ENCODE measurements at regions not wholly inside any gene's neighbourhood (a gene's known extent, or its start where the extent isn't known, plus 50 kb on each side); places are given as distances from the start of the nearest gene placed in this dataset.
"Not testable (repeated sequence)": the region's sequence is repeated elsewhere in the genome, so short reads cannot be mapped to it uniquely, and the experiment has no call there.

- Mint-ChIP-seq H3K27ac (ENCODE audit: unreplicated experiment) (no peak overlapping the region), H3K36me3 (ENCODE audit: low read depth) (no peaks in the 10 kb centered on the region), H3K9me3 (no peaks in the 10 kb centered on the region), H3K4me3 (no peak overlapping the region), H3K4me1 (peaks cover 24% of the 10 kb centered on the region), H3K27me3 (ENCODE audit: low read depth) (peaks cover 13% of the 10 kb centered on the region)
- TF ChIP-seq CTCF (conservative IDR thresholded peaks at IDR 0.05), result no peak
- DNase-seq (ENCODE audit: low read depth, low spot score), result no peak
Measured at GRCh38 chr13:26853323-26853722, 92.7 kb upstream of the GPR12 start.

DNA sequence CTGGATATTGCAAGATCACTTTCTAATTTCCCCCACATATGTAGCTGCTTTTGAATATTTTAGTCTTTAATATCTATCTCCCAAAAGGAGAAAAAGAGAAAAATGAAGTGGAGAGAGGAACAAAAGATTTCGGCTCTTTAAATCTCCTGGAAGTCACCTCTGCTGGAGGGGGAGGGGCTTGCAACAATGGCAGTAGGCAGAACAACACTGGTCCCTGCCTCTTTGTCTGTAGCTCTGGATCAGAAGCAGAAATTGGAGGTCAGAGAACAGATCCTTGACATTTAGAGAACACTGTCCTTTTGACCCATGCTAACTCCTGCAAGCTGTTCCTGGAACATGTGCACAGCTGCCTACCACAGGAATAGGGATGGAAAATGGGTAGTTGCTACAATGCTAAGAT is 86.7 kb upstream of the GPR12 start:
- Mint-ChIP-seq H3K27ac (ENCODE audit: unreplicated experiment) (peak overlapping the region; percentile 29), H3K27me3 (ENCODE audit: low read depth) (peaks cover 10% of the 10 kb centered on the region), H3K4me3 (no peak overlapping the region), H3K4me1 (peaks cover 9% of the 10 kb centered on the region), H3K36me3 (ENCODE audit: low read depth) (no peaks in the 10 kb centered on the region), H3K9me3 (no peaks in the 10 kb centered on the region)
- TF ChIP-seq CTCF (conservative IDR thresholded peaks at IDR 0.05), result no peak
- no peak for DNase-seq (ENCODE audit: low read depth, low spot score)

DNA sequence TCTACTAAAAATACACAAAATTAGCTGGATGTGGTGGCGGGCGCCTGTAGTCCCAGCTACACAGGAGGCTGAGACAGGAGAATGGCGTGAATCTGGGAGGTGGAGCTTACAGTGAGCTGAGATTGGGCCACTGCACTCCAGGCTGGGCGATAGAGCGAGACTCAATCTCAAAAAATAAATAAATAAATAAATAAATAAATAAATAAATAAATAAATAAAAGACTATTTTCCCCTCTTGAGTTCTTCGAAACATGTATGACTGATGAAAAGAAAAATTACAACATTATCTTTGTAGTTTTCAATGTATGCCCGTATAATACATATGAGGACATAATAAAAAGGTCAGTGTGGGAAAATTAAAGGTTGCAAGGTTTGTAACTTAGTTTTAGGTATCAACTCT is 84.5 kb upstream of the GPR12 start:
- H3K27me3 Mint-ChIP-seq (ENCODE audit: low read depth); H3K4me1 Mint-ChIP-seq; H3K27ac Mint-ChIP-seq (ENCODE audit: unreplicated experiment); H3K4me3 Mint-ChIP-seq; DNase-seq (ENCODE audit: low read depth, low spot score); H3K9me3 Mint-ChIP-seq; H3K36me3 Mint-ChIP-seq (ENCODE audit: low read depth): not testable (repeated sequence)

GRCh38 chr13:26839682-26840081 is 79.1 kb upstream of the GPR12 start:
- H3K4me3 Mint-ChIP-seq, result no peak overlapping the region
- H3K36me3 Mint-ChIP-seq (ENCODE audit: low read depth), result no peaks in the 10 kb centered on the region
- peaks cover 4% of the 10 kb centered on the region for H3K27me3 Mint-ChIP-seq (ENCODE audit: low read depth)
- no peak for TF ChIP-seq CTCF (conservative IDR thresholded peaks at IDR 0.05)
- H3K9me3 Mint-ChIP-seq, result no peaks in the 10 kb centered on the region
- DNase-seq (ENCODE audit: low read depth, low spot score), result no peak
- H3K4me1 Mint-ChIP-seq, result no peaks in the 10 kb centered on the region
- no peak overlapping the region for H3K27ac Mint-ChIP-seq (ENCODE audit: unreplicated experiment)

- Mint-ChIP-seq H3K36me3 (ENCODE audit: low read depth) (no peaks in the 10 kb centered on the region), H3K4me1 (no peaks in the 10 kb centered on the region), H3K27ac (ENCODE audit: unreplicated experiment) (peak overlapping the region; percentile 57), H3K27me3 (ENCODE audit: low read depth) (peaks cover 4% of the 10 kb centered on the region), H3K9me3 (no peaks in the 10 kb centered on the region), H3K4me3 (no peak overlapping the region)
- TF ChIP-seq CTCF (conservative IDR thresholded peaks at IDR 0.05), result no peak
- DNase-seq (ENCODE audit: low read depth, low spot score), result no peak
Measured at GRCh38 chr13:26838821-26839220, 78.2 kb upstream of the GPR12 start.

DNA sequence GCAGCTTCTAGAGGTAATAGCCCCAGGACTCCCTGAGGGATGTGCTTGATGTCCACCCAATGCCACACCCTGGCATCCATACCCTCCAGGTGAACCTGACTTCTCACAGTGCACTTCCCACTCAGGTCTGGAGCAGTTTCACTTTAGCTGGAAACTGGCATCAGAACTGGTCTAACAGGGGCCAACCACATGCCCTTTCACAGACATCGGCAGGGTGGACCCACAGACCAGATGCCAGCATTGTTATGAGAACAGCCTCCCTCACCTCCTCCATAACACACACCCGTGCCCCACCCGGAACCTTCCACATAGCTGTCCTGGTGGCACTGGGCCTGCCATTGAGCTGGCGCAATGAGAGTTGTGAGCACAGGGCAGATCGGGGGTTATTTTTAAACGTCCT is 77.4 kb upstream of the GPR12 start:
- Mint-ChIP-seq H3K9me3 (no peaks in the 10 kb centered on the region), H3K4me3 (no peak overlapping the region), H3K27me3 (ENCODE audit: low read depth) (peaks cover 4% of the 10 kb centered on the region), H3K27ac (ENCODE audit: unreplicated experiment) (no peak overlapping the region), H3K36me3 (ENCODE audit: low read depth) (no peaks in the 10 kb centered on the region), H3K4me1 (no peaks in the 10 kb centered on the region)
- DNase-seq (ENCODE audit: low read depth, low spot score), result no peak
- TF ChIP-seq CTCF (conservative IDR thresholded peaks at IDR 0.05), result no peak
